Head of caudate nucleus (tissue), 42 donors: ENCODE measurements at regions not wholly inside any gene's neighbourhood (a gene's known extent, or its start where the extent isn't known, plus 50 kb on each side); places are given as distances from the start of the nearest gene placed in this dataset.

Source experiments
- DNase-seq, 42 donors: peaks; one replicate each; pipeline versions ENCODE4 v3.0.0 to v3.0.0-alpha.2; 2020 to 2021; ENCODE audit warnings: mixed read lengths in 7 of 42
- intact Hi-C: fragments of 100-400 bp; cut with DNase I; formaldehyde crosslinking; loops from one replicate; pipeline ENCODE4 v1.15.0; 2022

DNA sequence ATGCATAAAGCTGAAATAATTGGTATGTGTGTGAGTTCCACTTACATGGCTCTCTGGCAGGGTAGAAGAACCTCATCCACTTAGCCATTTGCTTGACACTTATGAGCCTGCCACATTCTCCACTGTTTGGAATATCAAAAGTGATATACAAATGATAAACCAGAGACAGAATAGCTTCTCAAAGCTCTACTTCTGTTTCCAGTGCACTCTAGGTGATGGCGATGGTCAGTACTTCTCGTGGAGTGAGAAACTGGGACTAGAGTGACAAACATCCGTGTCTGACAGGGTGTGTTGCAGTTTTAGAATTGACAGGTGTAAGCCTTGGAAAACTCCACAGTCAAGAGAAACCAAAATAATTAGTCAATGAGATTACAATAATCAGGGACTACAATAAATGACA is 935.8 kb upstream of the TYRP1 start:
- no peak for DNase-seq
- intact Hi-C loops: no loop called here

DNA sequence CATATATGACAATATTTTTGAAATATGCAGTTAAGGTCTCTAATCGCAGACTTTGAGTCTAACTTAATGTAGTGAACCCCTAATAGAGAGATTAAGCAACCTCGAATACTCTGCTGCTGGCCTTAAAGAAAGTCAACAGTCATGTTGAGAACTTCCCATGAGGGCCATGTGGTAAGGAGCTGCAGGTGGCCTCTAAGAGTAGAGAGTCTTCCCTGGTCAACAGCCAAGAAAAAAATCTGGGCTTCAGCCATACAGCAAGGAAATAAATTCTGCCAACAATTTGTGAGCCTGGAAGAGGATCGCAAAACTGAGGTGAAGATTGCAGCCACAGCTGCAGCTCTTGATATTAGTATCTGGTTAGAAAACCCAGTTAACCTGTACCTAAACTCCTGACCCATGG is 935.2 kb upstream of the TYRP1 start:
- intact Hi-C loops: no loop called here
- DNase-seq: no peak

DNA sequence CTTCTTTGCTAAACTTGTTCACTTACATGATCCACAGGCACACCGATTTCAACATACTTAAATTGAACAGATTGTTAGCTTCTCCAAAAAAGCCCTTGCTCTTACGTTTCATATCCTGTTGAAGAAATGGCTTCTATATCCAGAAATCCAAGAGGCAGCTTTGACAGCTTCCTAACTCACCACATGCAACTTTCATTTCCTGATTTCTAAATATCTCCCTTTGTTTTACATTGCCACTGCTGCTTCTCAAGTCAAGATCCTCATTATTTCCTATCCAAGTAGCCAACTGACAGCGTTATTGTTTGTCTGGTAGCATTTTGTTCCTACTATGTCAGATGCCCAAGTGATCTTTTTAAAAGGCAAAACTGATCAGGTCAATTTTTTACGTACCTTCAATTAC is 913.2 kb upstream of the TYRP1 start:
- intact Hi-C loops: no loop called here
- no peak for DNase-seq

DNA sequence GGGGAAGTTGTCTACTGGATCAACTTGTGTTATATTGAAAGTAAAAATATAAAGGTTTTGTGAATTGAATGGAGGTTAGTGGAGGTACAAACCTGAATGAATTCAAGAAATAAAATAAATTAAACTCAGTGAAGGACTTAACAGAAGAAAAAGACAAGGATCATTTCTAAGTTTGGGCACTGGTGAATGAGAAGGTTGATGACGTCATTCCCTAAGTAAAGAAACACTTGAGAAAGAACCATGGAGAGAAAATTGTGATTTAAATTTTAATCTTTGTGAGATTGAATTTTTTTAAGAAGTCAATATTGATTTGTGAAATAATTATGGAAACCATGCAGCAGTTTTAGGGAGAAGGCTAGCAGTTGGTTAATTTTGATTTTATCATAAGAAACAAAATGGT is 900.3 kb upstream of the TYRP1 start:
- DNase-seq: no peak
- intact Hi-C loops: no loop called here

DNA sequence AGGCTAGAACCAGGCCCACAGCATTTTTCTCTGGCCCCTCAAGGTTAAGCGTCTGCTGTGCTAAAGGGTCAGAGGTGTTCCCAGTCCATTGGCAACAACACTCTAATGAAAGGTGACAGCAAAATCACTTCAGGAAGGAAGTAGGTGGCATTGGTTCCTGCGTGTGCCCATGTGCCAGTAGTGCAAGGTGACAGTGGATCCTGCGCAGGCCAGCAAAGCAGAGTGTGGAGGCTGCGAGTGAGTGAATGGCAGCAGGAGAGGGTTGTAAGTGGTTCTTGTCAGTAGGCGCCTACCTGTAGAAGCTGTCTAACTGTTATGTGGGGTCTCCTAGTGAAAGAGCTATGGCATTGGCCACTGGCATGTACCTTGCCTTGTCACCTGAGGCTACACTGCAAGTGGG is 898.2 kb upstream of the TYRP1 start:
- intact Hi-C loops: no loop called here
- DNase-seq: no peak

DNA sequence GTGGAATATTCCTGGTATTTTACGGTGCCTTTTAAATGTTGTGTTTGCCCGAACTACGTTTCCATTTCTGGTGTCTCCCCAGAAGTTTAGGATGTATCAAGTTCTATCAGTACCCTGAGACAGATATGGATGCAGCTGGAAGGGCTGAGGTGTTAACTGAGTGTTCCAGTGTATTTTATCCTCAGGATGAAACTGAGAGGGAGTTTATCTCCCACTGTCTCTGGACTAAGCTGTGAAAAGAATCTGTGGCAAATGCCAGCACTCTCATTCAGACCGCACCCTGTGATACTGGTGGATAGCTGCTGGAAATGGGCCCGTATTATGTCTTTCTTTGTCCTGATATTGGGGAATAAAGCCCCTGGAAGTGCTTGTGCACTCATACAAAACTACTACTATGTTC is 887.2 kb upstream of the TYRP1 start:
- no peak for DNase-seq
- intact Hi-C loops: no loop called here

DNA sequence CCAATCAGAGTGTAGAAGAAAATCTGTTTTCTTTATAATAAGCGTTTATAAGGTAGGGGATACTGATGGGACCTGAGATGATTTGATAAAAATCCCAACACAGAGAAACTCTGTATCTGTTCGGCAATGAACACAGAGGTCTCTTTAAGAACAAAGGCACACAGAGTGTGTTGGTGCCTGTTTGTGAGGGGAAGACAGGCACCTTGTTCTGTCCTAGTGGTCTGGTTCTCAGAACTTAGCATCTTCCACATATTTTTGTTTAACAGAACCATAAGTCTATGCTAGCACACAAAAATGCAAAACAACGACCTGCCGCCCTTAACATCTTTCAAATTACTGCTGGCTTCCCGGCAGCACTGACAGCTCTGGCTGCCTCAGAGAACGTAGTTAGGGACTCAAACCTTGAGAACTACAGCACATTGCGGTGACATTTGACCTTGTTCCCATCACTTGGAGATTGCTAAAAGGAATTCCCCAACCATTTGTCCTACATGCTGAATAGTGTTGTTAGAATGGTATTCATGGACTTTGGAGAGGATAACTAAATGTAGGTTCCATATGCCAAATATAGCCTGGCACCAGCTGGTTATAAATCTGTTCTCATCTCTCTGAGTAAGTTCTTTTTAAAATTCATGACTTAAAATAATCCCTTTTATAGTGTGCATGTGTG is 871.7 kb upstream of the TYRP1 start:
- intact Hi-C loops: no loop called here
- DNase-seq: no peak

DNA sequence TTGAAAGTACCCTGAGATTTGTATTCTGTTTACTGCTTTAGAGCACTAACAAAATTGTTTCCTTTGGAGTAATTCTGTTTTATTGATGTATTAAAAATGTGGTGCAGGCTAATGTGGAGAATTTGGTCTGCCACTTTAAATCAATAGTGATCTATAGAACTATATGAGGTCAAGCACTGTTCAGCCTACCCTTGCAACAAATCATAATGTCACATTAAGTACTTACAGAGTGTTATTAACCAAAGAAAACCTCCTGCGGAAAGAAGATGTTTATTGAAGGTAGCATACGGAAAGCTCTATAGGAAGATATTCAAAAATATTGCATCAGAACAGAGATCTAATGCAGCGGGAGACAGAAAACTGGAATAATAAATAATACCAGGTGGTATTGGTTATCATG is 865.0 kb upstream of the TYRP1 start:
- intact Hi-C loops: no loop called here
- no peak for DNase-seq

DNA sequence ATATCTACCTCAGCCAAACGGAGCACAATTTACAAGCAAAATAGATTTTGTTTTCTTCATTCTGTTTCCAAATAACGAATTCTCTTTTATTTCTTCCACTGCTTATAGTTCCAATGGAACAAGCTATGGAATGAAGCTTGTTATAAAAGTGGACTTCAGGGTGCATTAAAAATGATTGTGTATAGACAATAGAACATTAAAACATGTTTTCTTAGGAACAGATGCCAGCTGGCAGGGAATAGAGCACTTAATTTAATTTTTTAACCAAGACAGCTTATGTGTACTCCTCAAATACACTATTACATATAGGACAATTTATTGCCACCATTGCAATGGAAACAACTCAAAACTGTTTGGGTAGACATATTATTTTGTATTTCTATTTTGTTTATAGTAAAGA is 860.1 kb upstream of the TYRP1 start:
- intact Hi-C loops: no loop called here
- no peak for DNase-seq

DNA sequence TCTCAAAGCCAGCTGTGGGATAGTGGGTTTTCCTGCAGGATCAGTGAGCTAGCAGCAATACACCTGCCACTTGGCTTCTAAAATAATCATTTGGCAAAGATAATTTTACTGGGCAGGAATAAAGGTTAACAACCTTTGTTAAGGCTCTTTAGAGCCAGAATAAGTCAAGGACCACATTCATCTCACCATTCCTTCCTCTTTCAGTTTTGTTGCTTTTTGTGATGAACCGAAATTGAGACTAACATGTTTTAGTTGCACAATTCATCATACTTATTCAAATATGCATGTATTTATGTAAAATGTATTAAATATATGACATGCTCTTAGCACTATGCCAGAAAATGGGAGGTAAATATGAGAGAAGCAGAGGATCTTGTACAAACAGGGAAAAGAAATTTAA is 824.4 kb upstream of the TYRP1 start:
- intact Hi-C loops: no loop called here
- no peak for DNase-seq

DNA sequence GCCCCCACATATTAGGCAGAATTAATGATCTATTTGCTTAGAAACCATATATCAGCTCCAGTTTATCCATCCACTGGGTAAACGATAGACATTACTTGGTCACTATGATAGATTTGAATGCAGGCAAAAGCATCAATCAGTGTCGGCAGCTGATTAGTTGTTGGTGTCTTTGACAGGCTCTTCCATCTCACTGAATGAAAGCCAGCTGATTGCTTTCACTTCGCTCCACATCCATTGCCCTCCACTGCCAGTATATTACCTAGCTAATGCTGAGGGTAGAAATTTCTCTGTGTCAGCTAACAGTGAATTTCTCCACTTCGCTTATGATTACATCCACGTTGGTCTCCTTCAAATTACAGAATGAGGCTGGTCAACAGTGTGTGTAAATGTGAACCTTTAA is 821.3 kb upstream of the TYRP1 start:
- intact Hi-C loops: no loop called here
- no peak for DNase-seq

DNA sequence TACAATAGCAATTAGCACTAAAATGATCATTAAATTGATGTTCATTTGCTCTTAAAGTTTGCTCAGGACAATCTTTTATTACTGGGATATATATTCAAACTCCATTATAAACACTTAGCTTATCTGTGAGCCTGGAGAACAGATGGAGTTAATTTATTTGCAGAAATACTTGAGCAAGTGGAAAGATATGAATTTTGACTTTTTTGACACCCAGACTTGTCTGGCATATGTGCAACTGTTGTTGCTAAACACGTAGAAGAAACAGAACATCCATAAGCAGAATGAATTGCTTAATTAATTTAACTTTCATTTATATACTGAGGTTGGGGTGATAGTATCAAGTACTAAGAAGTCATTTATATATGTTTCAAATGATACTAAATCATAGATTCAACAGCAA is 820.7 kb upstream of the TYRP1 start:
- DNase-seq: no peak
- intact Hi-C loops: no loop called here

DNA sequence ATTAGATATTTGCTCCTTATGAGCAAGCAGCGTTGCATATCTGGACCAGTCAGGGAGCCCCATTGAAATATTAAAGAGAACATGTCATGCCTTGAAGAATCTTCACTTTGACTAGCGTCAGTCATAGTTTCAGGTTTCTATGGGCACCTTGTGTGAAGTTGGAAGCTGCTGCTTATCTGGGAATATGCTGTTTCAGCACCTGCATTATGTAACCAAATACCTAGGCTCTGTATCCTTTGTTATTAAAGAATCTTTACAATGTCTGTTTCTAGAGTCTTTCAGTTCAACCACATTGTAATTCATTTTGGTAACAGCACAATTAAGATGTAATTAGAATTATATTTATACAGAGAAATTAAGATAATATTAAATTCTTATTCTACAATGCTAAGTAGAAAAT is 818.8 kb upstream of the TYRP1 start:
- intact Hi-C loops: no loop called here
- DNase-seq: no peak

DNA sequence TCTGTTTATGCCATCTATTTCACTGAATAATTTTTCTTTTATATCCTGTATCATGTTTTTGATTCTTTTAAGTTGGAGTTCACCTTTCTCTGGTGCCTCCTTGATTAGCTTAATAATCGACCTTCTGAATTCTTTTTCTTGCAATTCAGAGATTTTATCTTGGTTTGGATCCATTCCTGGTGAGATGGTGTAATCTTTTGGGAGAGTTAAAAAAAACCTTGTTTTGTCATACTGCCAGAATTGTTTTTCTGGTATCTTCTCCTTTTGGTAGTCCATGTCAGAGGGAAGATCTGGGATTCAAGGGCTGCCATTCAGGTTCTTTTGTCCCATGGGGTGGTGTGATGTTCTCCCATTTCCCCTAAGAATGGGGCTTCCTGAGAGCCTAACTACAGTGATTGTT is 800.8 kb upstream of the TYRP1 start:
- DNase-seq: no peak
- intact Hi-C loops: no loop called here

DNA sequence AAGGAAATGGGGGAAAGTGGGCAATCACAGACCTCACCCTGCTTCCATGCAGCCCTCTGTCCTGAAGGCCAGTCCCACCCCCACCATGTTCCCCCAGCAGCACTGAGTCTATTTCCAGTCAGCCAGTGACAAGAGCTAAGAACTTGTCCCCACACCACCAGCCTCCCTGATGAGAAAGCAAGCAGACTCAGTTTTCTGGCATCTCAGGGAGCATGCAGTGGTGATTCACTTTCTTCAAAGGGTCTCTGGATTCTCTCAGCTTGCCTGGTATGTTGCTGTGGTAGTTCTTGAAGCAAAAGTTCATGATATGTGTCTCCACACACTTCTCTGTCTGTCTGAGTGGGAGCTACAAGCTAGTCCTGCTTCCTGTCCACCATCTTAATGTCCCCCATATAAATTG is 799.9 kb upstream of the TYRP1 start:
- no peak for DNase-seq
- intact Hi-C loops: no loop called here

DNA sequence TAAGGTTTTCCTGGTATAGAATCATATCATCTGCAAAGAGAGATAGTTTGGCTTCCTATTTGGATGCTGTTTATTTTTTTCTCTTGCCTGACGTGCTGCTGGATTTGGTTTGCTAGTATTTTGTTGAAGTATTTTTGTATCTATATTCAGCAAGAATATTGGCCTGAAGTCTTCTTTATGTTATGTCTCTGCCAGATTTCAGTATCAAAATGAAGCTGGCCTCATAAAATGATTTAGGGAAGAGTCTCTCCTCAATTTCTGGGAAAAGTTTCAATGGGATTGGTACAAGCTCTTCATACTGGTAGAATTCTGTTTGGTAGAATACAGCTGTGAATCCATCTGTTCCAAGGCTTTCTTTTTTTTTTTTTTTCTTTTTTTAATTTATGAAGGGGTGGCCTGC is 799.0 kb upstream of the TYRP1 start:
- intact Hi-C loops: no loop called here
- no peak for DNase-seq

DNA sequence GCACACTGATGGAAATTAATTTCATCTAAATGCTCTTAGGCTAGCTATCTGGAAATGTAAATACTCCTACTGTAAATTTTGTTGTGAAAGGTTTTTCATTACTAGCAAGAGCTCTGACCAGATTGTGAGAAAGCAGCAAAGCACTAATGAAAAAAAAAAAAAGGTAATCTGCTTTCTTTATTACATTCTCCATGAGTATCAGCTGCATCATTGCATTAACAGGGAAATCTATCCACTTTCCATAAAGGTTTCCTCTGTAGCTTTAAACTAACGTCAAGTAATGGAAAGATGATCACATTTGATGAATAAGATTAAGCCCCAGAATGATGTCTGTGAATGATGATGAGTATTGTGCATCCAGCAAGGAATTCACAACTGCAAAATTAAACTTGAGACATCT is 790.6 kb upstream of the TYRP1 start:
- intact Hi-C loops: no loop called here
- no peak for DNase-seq

DNA sequence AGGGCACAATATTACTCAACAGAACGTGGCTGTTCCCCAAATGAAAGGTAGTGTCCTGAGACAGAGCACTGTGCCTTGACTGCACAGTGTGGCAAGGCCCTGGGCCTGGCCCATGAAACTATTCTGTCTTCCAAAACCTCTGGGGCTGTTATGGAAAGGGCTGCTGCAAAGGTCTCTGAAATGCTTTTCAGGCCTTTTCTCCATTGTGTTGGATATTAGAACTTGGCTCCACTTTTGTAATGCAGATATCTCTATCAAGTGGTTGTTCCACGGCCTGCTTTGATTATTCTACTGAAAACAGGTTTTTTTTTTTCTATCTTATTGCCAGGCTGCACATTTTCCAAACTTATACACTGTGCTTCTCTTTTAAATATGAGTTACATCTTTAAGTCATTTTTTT is 777.5 kb upstream of the TYRP1 start:
- intact Hi-C loops: no loop called here
- DNase-seq: no peak

DNA sequence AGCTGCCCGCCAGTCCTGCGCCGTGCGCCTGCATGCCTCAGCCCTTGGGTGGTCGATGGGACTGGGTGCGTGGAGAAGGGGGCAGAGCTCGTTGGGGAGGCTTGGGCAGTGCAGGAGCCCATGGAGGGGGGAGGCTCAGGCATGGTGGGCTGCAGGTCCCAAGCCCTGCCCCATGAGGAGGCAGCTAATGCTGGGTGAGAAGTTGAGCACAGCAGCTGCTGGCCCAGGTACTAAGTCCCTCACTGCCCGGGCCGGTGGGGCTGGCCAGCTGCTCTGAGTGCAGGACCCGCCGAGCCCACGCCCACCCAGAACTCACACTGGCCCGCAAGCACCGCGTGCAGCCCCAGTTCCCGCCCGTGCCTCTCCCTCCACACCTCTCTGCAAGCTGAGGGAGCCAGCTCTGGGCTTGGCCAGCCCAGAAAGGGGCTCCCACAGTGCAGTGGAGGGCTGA is 764.3 kb upstream of the TYRP1 start:
- no peak for DNase-seq

DNA sequence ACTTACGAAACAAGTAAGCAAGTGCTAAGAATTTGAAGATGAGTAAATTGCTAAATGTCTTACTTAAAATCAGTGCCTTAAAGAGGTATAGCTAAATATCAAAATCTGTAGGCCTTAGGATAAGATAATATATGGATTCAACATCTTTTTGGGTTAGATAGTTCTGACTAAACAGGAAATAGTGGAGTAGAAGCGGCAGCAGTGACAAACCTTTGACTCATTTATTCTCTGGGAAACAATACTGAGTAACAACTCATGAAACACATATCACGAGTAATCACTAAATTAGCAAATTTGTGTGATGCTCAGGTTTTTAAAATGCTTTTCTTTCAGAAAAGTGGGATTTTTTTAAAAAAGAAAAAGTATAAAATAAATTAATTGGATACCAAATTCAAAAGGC is 762.1 kb upstream of the TYRP1 start:
- intact Hi-C loops: no loop called here
- no peak for DNase-seq

More for the DNA sequence above, 764.3 kb upstream of the TYRP1 start:
- intact Hi-C loops: no loop called here

DNA sequence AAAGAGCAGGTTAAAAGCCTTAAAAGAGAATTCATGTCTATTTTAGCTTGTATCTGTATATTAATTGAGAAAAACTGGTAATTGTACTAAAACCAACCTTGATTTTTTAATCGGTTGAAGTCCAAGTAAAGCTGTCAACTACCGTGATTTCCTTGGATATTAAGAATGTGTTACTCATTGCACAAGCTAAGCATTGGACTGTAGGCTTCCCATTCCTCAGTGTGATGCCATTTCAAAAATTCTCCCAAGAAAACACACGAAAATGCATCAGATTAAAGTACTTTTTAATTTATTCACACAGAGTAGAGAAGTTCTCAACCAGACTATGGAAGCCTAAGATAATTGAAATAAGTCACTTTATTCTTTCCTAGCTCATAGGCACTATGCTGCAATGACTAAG is 761.4 kb upstream of the TYRP1 start:
- intact Hi-C loops: no loop called here
- no peak for DNase-seq

DNA sequence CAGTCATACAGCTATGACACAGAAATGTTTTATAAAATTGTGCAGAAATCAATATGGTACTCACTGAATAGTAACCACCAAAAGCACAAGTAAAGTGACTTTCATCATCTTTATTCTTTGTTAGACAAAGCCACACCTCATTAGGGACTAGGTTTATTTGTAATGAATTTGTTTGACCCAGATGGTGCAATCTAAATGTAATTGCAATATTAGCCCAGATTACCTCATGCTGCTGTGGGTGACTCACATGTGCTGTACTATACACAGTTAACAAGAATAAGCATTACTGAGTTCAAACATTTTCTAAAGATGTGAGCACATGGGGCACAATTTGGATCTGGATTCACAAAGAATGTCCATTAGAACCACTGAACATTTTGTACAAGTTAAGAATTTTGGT is 759.3 kb upstream of the TYRP1 start:
- no peak for DNase-seq
- intact Hi-C loops: no loop called here
